ENCODE measurements at regions not wholly inside any gene's neighbourhood (a gene's known extent, or its start where the extent isn't known, plus 50 kb on each side); places are given as distances from the start of the nearest gene placed in this dataset.
A peak's percentile ranks its signal among the peaks of the same experiment; 100 is the strongest.

- CTCF ChIA-PET: interaction anchor here (0.6 to 0.8 kb wide), 3 partner anchors 33 to 627 kb away, joined by 3 read pairs; no protein-coding TSS in a partner anchor
- POLR2A ChIA-PET (ENCODE audit: low non-redundant PET): no interaction called here
- no peak overlapping the region for H3K27ac ChIP-seq
- TF ChIP-seq CTCF (conservative IDR thresholded peaks at IDR 0.05; ENCODE audit: low read depth): no peak
- DNase-seq (ENCODE audit: low spot score): peak; percentile 68
Observed at GRCh38 chr4:155433636-155434360, 57.0 kb upstream of the MAP9 start.

- no peak overlapping the region for H3K27ac ChIP-seq
- CTCF ChIA-PET: no interaction called here
- POLR2A ChIA-PET (ENCODE audit: low non-redundant PET): no interaction called here
- TF ChIP-seq CTCF (conservative IDR thresholded peaks at IDR 0.05; ENCODE audit: low read depth): no peak
- no peak for DNase-seq (ENCODE audit: low spot score)
Observed at GRCh38 chr4:155430895-155431795, 54.4 kb upstream of the MAP9 start.

- no peak for TF ChIP-seq CTCF (conservative IDR thresholded peaks at IDR 0.05; ENCODE audit: low read depth)
- ChIA-PET CTCF (no interaction called here), POLR2A (ENCODE audit: low non-redundant PET) (no interaction called here)
- H3K27ac ChIP-seq: no peak overlapping the region
- DNase-seq (ENCODE audit: low spot score): no peak
Observed at GRCh38 chr4:155428128-155428527, 51.4 kb upstream of the MAP9 start.

GRCh38 chr4:155426953-155427352, 50.2 kb upstream of the MAP9 start:
- no peak for DNase-seq (ENCODE audit: low spot score)
- no peak overlapping the region for H3K27ac ChIP-seq
- CTCF ChIA-PET: interaction anchor here (0.6 kb wide), 1 partner anchor 1233 kb away, joined by 3 read pairs; no protein-coding TSS in a partner anchor
- POLR2A ChIA-PET (ENCODE audit: low non-redundant PET): no interaction called here
- no peak for TF ChIP-seq CTCF (conservative IDR thresholded peaks at IDR 0.05; ENCODE audit: low read depth)
